Kidney epithelial cell (primary cell): ENCODE measurements at regions not wholly inside any gene's neighbourhood (a gene's known extent, or its start where the extent isn't known, plus 50 kb on each side); places are given as distances from the start of the nearest gene placed in this dataset.
A peak's percentile ranks its signal among the peaks of the same experiment; 100 is the strongest.

Source experiments
- DNase-seq: peaks from one replicate; pipeline ENCODE4 v3.0.0-alpha.2; 2010; ENCODE audit warnings: low read depth
- H3K27me3 ChIP-seq: 2 replicates; pipeline ENCODE4 v1.6.0; 2011; ENCODE audit warnings: low read length; ENCODE audit not compliant: control insufficient read depth, insufficient read depth
- H3K36me3 ChIP-seq: 2 replicates; pipeline ENCODE4 v1.5.1; 2011; ENCODE audit warnings: low read length; ENCODE audit not compliant: control insufficient read depth, insufficient read depth
- H3K4me3 ChIP-seq: 2 replicates; pipeline ENCODE4 v1.5.1; 2011; ENCODE audit warnings: low read depth, mild to moderate bottlenecking, control low read depth, low read length
- CTCF ChIP-seq: IDR thresholded peaks from 2 replicates; pipeline ENCODE4 v1.5.1; 2011; ENCODE audit warnings: mild to moderate bottlenecking, moderate library complexity, low read length, control low read depth, inconsistent platforms; ENCODE audit not compliant: insufficient read depth, poor library complexity, severe bottlenecking

- Histone ChIP-seq H3K27me3 (no peaks in the 10 kb centered on the region), H3K4me3 (no peak overlapping the region), H3K36me3 (no peaks in the 10 kb centered on the region)
- no peak for TF ChIP-seq CTCF
- no peak for DNase-seq
These were observed 678.3 kb upstream of the ID2 start for GRCh38 chr2:8003462-8004075.

- Histone ChIP-seq H3K4me3 (no peak overlapping the region), H3K27me3 (no peaks in the 10 kb centered on the region), H3K36me3 (no peaks in the 10 kb centered on the region)
- DNase-seq, result peak; percentile 5
- TF ChIP-seq CTCF, result no peak
These were observed 677.6 kb upstream of the ID2 start for GRCh38 chr2:8004250-8004681.

- DNase-seq, result no peak
- H3K36me3 ChIP-seq, result no peaks in the 10 kb centered on the region
- TF ChIP-seq CTCF, result no peak
- H3K4me3 ChIP-seq, result no peak overlapping the region
- H3K27me3 ChIP-seq, result no peaks in the 10 kb centered on the region
These were observed 675.7 kb upstream of the ID2 start for GRCh38 chr2:8006181-8006580.

- Histone ChIP-seq H3K36me3 (no peaks in the 10 kb centered on the region), H3K27me3 (no peaks in the 10 kb centered on the region), H3K4me3 (no peak overlapping the region)
- TF ChIP-seq CTCF, result no peak
- DNase-seq, result no peak
These were observed 675.2 kb upstream of the ID2 start for GRCh38 chr2:8006626-8007025.

GRCh38 chr2:8009010-8009597 lies 672.8 kb upstream of the ID2 start:
- DNase-seq, result no peak
- TF ChIP-seq CTCF, result no peak

More at GRCh38 chr2:8009010-8009597, 672.8 kb upstream of the ID2 start:
- Histone ChIP-seq H3K27me3 (no peaks in the 10 kb centered on the region), H3K4me3 (no peak overlapping the region), H3K36me3 (no peaks in the 10 kb centered on the region)
